Mammary epithelial cell (primary cell): ENCODE measurements at regions not wholly inside any gene's neighbourhood (a gene's known extent, or its start where the extent isn't known, plus 50 kb on each side); places are given as distances from the start of the nearest gene placed in this dataset.

ENCODE experiments used
- EZH2 ChIP-seq: IDR thresholded peaks from 2 replicates; pipeline ENCODE4 v1.6.1; 2012; ENCODE audit warnings: low read length, inconsistent platforms, borderline replicate concordance
- TF ChIP-seq, protein P1 (sequence below), 2 donors: IDR thresholded peaks in 1 of 2; conservative IDR thresholded peaks in 1 of 2; 2 replicates each; pipeline ENCODE4 v1.5.1; 2011 to 2012; ENCODE audit warnings: inconsistent platforms in 2 of 2, low read length in 2 of 2, mild to moderate bottlenecking in 2 of 2, control low read depth in 1 of 2, low read depth in 1 of 2; ENCODE audit not compliant: insufficient read depth in 1 of 2; ENCODE audit errors: extremely low read depth in 1 of 2

DNA sequence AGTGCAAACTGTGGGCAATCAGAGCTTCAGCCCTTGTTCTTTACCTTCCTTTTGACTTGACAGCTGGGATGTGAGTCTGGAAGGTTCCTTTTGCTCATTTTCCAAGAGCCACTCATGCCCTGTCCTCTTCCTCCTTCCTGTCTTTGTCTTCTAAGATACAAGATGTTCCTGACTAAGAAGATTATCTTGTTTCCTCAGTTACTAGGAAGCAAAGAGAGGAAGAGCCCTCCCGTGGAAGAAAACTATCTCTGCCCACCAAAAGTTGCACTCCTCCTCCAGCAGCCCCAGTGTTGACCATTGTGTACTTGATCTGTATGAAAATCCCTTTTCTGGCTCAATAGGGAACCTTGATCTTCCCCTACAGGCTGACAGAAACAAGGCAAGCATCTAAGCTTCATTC is 138.0 kb downstream of the C12orf75 start:
- TF ChIP-seq, protein P1, sequence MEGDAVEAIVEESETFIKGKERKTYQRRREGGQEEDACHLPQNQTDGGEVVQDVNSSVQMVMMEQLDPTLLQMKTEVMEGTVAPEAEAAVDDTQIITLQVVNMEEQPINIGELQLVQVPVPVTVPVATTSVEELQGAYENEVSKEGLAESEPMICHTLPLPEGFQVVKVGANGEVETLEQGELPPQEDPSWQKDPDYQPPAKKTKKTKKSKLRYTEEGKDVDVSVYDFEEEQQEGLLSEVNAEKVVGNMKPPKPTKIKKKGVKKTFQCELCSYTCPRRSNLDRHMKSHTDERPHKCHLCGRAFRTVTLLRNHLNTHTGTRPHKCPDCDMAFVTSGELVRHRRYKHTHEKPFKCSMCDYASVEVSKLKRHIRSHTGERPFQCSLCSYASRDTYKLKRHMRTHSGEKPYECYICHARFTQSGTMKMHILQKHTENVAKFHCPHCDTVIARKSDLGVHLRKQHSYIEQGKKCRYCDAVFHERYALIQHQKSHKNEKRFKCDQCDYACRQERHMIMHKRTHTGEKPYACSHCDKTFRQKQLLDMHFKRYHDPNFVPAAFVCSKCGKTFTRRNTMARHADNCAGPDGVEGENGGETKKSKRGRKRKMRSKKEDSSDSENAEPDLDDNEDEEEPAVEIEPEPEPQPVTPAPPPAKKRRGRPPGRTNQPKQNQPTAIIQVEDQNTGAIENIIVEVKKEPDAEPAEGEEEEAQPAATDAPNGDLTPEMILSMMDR (conservative IDR thresholded peaks at IDR 0.05 in 1 of 2, IDR thresholded peaks at IDR 0.05 in 1 of 2; ENCODE audit: extremely low read depth in 1 of 2, insufficient read depth in 1 of 2, low read depth in 1 of 2, low read length in 2 of 2), result no peak
- no peak for TF ChIP-seq EZH2
